ENCODE measurements at regions not wholly inside any gene's neighbourhood (a gene's known extent, or its start where the extent isn't known, plus 50 kb on each side); places are given as distances from the start of the nearest gene placed in this dataset.
"Not testable (repeated sequence)": the region's sequence is repeated elsewhere in the genome, so short reads cannot be mapped to it uniquely, and the experiment has no call there.

DNA sequence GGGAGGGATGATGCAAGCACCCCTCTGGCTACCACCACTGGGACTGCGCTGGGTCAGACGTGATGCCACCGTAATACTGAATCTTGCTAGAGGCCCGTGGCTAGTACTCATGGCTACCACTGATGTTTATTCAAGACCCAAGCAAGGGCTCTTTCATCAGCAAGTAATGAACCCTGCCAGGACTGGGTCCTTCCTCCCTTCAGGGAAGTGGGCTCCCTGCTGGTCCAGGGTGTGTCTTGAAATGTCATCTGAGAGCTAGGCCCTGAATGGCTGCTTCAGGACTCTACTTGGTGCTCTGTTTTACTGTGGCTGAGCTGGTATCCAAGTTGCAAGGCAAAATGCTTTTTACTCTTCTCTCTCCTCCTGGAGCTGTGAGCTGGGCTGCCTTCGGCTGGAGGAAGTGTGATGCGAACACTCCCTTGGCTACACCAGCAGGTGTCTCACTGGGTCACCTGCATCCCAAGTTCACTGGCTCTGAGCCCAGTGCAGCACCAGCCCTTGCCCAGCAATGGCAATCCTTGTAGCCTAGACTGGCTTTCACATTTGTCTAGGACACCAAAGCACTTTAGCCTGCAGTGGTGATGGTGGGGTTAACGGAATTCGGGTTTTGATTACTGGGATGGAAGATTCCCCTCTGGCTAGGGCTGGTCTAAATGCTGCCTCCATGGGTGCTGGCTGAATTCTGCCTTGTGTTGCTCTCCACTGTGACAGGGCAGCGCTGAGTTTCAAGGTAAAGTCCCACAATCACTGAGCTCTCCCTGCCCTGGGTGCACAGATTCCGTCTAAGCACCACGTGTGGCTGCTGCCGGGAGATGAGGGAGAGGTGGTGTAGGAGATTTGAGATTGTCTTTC is 98.6 kb downstream of the USP22 start:
- DNase-seq (ENCODE audit: low read depth): no peak

DNA sequence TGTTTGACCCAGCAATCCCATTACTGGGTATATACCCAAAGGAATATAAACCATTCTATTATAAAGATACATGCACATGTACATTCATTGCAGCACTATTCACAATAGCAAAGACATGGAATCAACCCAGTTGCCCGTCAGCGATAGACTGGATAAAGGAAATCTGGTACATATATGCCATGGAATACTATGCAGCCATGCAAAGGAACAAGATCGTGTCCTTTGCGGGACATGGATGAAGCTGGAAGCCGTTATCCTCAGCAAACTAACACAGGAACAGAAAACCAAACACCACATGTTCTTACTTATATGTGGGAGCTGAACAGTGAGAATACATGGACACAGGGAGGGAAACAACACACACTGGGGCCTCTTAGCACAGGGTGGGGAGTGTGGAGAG is 95.1 kb downstream of the USP22 start:
- not testable (repeated sequence) for DNase-seq (ENCODE audit: low read depth)

DNA sequence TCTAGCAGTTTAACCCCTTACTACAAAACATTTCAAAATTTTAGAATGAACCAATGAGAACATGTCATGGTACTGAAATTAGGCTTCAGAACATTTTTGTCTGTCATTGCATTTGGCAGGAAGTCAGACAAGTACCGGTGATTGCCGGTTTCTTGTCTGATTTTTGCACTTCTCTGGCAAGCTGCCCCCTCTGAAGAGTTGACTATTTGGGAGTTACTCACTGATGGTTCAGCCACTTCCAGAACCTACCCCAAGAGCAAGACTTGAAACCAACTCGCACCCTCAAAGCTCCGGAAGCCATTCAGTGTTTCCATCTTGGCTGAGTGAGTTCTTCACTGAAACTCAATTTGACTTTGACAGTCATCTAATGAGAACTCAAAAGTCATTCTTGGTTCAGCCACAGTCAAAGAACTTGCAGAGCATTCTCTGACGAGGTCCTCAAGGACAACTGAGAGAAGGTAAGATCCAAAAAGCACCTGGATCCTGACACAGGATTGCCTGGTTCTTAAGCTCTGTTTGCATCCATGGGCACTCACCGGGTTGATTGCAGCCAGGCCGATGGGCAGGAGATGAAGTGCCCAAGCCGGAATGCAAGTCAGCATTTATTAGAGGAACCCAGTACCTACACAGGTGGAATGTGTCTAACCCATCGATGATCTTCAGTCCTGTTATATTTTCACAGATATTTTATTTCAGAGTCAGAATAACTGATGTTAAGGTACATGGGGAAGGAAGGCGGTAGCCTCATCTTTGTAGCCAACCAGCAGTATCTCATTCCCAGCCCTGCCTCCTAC is 93.6 kb downstream of the USP22 start:
- no peak for DNase-seq (ENCODE audit: low read depth)
